HL-60 (cell line): ENCODE measurements at regions not wholly inside any gene's neighbourhood (a gene's known extent, or its start where the extent isn't known, plus 50 kb on each side); places are given as distances from the start of the nearest gene placed in this dataset.

Experiments
- DNase-seq, 2 experiments: peaks; one replicate each; pipeline ENCODE4 v3.0.0-alpha.2; 2010 to 2020; ENCODE audit warnings: low read depth in 1 of 2, low spot score in 1 of 2
- H3K27ac ChIP-seq: fragments of 250-450 bp; sonication (Bioruptor Pico); replicated peaks from 2 replicates; pipeline ENCODE4 v1.5.1; 2020; ENCODE audit warnings: mild to moderate bottlenecking, moderate library complexity
- H3K27me3 ChIP-seq: fragments of 250-450 bp; sonication (Bioruptor Pico); 2 replicates; pipeline ENCODE4 v1.5.1; 2021; ENCODE audit warnings: mild to moderate bottlenecking, moderate library complexity; ENCODE audit not compliant: insufficient read depth, poor library complexity, severe bottlenecking
- H3K4me3 ChIP-seq: replicated peaks from 2 replicates; pipeline ENCODE4 v1.5.1; 2011; ENCODE audit warnings: mild to moderate bottlenecking, control low read depth, low read length; ENCODE audit not compliant: insufficient read depth
- GABPA ChIP-seq: IDR thresholded peaks from 2 replicates; pipeline ENCODE4 v1.6.1; 2012; ENCODE audit warnings: low read depth
- POLR2AphosphoS5 ChIP-seq: IDR thresholded peaks from 2 replicates; pipeline ENCODE4 v1.6.1; 2012; ENCODE audit warnings: low read depth
- SPI1 ChIP-seq: IDR thresholded peaks from 2 replicates; pipeline ENCODE4 v1.6.1; 2012; ENCODE audit warnings: low read depth, mild to moderate bottlenecking, borderline replicate concordance
- TF ChIP-seq, protein P1 (sequence below): IDR thresholded peaks from one replicate; pipeline ENCODE4 v1.5.1; 2011; ENCODE audit warnings: low read length, control low read depth, inconsistent platforms; ENCODE audit not compliant: insufficient read depth
- TF ChIP-seq, protein P2 (sequence below): IDR thresholded peaks from 2 replicates; pipeline ENCODE4 v1.6.1; 2012; ENCODE audit warnings: low read depth; ENCODE audit not compliant: insufficient replicate concordance

DNA sequence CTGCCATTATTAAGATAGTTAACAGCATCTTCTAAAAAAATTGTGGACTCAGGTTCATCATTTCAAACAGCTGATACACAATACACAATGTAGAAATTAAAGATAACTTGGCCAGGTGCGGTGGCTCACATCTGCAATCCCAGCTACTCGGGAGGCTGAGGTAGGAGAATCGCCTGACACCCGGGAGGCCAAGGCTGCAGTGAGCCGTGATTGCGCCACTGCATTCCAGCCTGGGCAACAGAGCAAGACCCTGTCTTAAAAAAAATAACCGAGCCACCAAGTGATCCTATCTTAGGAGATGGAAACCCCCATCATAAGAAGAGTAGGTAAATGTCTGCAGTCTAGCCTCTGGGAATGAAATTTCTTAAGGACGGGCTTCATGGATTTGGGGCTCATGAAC is 241.7 kb downstream of the PIK3R1 start:
- H3K27me3 ChIP-seq, result no peaks in the 10 kb centered on the region
- no peak overlapping the region for H3K27ac ChIP-seq
- DNase-seq, result no peak
- no peak overlapping the region for H3K4me3 ChIP-seq
- no peak for TF ChIP-seq GABPA
- TF ChIP-seq, protein P1, sequence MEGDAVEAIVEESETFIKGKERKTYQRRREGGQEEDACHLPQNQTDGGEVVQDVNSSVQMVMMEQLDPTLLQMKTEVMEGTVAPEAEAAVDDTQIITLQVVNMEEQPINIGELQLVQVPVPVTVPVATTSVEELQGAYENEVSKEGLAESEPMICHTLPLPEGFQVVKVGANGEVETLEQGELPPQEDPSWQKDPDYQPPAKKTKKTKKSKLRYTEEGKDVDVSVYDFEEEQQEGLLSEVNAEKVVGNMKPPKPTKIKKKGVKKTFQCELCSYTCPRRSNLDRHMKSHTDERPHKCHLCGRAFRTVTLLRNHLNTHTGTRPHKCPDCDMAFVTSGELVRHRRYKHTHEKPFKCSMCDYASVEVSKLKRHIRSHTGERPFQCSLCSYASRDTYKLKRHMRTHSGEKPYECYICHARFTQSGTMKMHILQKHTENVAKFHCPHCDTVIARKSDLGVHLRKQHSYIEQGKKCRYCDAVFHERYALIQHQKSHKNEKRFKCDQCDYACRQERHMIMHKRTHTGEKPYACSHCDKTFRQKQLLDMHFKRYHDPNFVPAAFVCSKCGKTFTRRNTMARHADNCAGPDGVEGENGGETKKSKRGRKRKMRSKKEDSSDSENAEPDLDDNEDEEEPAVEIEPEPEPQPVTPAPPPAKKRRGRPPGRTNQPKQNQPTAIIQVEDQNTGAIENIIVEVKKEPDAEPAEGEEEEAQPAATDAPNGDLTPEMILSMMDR, result no peak
- TF ChIP-seq, protein P2, sequence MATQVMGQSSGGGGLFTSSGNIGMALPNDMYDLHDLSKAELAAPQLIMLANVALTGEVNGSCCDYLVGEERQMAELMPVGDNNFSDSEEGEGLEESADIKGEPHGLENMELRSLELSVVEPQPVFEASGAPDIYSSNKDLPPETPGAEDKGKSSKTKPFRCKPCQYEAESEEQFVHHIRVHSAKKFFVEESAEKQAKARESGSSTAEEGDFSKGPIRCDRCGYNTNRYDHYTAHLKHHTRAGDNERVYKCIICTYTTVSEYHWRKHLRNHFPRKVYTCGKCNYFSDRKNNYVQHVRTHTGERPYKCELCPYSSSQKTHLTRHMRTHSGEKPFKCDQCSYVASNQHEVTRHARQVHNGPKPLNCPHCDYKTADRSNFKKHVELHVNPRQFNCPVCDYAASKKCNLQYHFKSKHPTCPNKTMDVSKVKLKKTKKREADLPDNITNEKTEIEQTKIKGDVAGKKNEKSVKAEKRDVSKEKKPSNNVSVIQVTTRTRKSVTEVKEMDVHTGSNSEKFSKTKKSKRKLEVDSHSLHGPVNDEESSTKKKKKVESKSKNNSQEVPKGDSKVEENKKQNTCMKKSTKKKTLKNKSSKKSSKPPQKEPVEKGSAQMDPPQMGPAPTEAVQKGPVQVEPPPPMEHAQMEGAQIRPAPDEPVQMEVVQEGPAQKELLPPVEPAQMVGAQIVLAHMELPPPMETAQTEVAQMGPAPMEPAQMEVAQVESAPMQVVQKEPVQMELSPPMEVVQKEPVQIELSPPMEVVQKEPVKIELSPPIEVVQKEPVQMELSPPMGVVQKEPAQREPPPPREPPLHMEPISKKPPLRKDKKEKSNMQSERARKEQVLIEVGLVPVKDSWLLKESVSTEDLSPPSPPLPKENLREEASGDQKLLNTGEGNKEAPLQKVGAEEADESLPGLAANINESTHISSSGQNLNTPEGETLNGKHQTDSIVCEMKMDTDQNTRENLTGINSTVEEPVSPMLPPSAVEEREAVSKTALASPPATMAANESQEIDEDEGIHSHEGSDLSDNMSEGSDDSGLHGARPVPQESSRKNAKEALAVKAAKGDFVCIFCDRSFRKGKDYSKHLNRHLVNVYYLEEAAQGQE, result no peak
- TF ChIP-seq SPI1, result no peak
- TF ChIP-seq POLR2AphosphoS5, result no peak

DNA sequence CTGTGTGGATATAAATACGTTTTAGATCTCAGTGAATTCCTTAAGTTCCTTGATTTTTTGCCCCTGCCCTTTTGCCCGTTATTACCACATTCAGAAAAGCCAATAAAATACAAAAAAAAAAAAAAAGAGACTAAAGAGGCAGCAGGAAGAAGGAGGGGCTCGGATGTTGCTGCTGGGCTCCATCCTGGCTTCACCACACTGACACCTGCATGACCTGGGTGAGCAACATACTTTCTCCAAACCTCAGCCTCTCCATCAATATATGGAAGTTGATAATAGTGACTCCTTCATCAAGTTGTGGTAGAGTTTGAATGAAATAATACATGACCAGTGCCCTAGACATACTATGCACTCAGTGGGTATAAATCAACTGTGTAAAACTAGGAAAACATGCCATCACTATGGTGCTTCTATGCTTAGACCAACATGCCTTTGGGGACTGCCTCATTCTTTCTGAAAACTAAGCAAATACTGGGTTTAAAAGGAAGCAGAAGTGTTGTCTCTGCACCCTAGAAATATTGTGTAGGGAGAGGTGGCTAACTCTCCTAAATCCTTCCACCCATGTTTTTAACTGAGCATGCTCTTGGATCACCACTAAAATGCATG is 243.0 kb downstream of the PIK3R1 start:
- Histone ChIP-seq H3K27ac (no peak overlapping the region), H3K4me3 (no peak overlapping the region), H3K27me3 (no peaks in the 10 kb centered on the region)
- DNase-seq, result no peak
- TF ChIP-seq SPI1 (no peak), GABPA (no peak), POLR2AphosphoS5 (no peak)
- TF ChIP-seq, protein P2, result no peak
- TF ChIP-seq, protein P1, result no peak

DNA sequence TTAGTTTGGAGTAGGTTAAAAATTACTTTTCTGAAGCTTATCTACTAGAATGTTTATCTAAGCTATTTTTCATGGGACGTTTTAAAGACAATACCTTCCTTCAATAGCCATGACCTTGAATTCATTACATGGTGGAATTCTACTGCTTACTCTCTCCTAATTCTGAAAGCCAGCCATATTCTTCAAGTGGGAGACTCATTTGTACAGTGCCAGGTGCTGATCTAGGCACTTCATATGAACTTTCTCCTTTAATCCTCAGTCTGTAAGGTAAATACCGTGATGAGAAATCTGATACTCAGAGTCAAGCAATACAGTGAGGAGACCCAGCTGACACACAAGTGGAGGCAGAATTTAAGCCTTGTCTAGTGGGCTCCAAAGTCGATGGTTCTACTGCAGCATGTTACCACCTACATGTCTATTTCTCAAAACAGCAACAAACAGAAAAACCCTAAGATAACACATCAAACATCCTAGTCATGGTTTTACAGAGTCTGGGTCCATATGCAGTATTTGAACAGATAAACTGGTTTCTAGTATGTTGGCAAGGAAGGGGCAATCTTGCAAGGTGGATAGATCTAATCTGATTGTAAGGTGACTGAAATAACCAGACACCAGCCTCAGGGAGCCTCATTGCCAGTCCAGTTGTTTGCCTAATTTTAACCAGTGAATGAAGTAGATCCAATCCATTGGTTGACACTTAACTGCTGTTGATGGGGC is 243.7 kb downstream of the PIK3R1 start:
- Histone ChIP-seq H3K27ac (no peak overlapping the region), H3K27me3 (no peaks in the 10 kb centered on the region), H3K4me3 (no peak overlapping the region)
- no peak for DNase-seq
- TF ChIP-seq GABPA (no peak), POLR2AphosphoS5 (no peak), SPI1 (no peak)
- TF ChIP-seq, protein P2, result no peak
- TF ChIP-seq, protein P1, result no peak
